ENCODE measurements at regions not wholly inside any gene's neighbourhood (a gene's known extent, or its start where the extent isn't known, plus 50 kb on each side); places are given as distances from the start of the nearest gene placed in this dataset.

DNA sequence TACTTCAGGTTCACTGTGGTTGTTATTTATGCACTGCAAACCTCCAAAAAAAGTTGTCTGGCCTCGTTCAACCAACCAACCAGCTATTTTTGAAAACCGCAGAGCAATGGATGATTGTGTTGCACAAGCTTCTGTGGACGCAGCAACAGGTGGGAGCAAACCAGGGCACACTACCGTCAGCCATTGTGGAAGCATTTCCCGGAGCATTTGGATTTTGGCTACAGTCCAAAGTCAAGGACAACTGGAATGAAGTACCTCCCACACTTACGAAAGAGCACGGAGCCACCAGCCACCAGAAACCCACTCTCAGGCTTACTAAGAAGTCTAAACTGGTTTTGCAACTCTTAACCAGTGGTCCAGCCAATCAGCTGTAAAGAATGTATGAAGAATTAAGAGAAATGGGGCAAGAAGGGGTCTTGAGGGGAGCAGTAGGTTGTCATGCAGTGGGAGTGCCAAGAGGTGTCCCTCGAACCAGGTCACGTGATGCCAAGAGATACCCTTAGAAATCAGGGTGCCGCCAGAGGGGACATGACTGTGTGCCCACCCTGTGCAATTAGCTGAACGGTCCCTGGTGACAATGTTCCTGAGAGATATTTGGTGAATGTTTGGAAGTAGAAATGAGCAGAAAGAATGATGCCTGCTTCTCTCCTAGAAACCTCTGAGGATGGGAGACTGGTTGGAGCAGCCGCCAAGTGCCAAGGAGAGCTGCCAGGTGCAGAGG is 68.9 kb upstream of the PCSK6 start:
- Histone ChIP-seq H3K4me1 (peaks cover 0 to 8% (median 0%) of the 10 kb centered on the region in 6 donors), H3K9me3 (no peaks in the 10 kb centered on the region), H3K27me3 (replicated peaks in 1 of 7) (peaks cover 0 to 24% (median 0%) of the 10 kb centered on the region in 7 donors), H3K4me3 (no peak overlapping the region), H3K36me3 (no peaks in the 10 kb centered on the region), H3K27ac (no peak overlapping the region)
- no peak for DNase-seq
- TF ChIP-seq CTCF (IDR thresholded peaks at IDR 0.05 in 8 of 11, conservative IDR thresholded peaks at IDR 0.05 in 3 of 11): no peak
- TF ChIP-seq POLR2A (IDR thresholded peaks at IDR 0.05): no peak
- WGBS, 5 donors: 68 to 77% (median 70%) methylated on average over 12 of the region's 12 CpGs
- intact Hi-C loops (cut with DNase I; ENCODE audit: low total_unique reads): no loop called here

DNA sequence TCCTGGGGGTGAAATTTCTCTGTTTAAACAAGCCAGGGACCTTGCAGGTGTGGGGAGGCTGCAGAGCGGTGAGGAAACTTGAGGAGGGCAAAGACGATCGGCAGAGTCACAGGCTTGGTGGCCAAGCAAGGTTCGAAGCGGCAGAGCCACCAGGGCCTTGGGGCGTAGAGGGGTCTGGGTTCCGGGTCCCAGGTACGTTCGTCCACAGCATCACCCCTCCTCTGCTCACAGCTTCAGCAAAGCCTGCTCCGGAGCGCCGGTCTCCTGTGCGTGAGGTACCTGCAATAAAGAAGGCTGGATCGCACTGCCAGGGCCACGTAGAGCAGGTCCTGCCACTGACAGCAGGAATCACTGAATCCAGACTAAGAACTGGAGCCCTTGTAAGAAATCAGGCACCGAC is 66.8 kb upstream of the PCSK6 start:
- no peak overlapping the region for H3K27ac ChIP-seq
- no peak overlapping the region for H3K4me3 ChIP-seq
- intact Hi-C loops (cut with DNase I; ENCODE audit: low total_unique reads): no loop called here
- no peaks in the 10 kb centered on the region for H3K36me3 ChIP-seq
- peaks cover 0 to 8% (median 0%) of the 10 kb centered on the region in 6 donors for H3K4me1 ChIP-seq
- WGBS, 5 donors: 86 to 97% (median 95%) methylated on average over 16 of the region's 16 CpGs
- peaks cover 0 to 41% (median 0%) of the 10 kb centered on the region in 7 donors for H3K27me3 ChIP-seq (replicated peaks in 1 of 7)
- no peak for TF ChIP-seq CTCF (IDR thresholded peaks at IDR 0.05 in 8 of 11, conservative IDR thresholded peaks at IDR 0.05 in 3 of 11)
- TF ChIP-seq POLR2A (IDR thresholded peaks at IDR 0.05): no peak
- no peak for TF ChIP-seq POLR2AphosphoS5 (IDR thresholded peaks at IDR 0.05)
- no peaks in the 10 kb centered on the region for H3K9me3 ChIP-seq
- DNase-seq: no peak

DNA sequence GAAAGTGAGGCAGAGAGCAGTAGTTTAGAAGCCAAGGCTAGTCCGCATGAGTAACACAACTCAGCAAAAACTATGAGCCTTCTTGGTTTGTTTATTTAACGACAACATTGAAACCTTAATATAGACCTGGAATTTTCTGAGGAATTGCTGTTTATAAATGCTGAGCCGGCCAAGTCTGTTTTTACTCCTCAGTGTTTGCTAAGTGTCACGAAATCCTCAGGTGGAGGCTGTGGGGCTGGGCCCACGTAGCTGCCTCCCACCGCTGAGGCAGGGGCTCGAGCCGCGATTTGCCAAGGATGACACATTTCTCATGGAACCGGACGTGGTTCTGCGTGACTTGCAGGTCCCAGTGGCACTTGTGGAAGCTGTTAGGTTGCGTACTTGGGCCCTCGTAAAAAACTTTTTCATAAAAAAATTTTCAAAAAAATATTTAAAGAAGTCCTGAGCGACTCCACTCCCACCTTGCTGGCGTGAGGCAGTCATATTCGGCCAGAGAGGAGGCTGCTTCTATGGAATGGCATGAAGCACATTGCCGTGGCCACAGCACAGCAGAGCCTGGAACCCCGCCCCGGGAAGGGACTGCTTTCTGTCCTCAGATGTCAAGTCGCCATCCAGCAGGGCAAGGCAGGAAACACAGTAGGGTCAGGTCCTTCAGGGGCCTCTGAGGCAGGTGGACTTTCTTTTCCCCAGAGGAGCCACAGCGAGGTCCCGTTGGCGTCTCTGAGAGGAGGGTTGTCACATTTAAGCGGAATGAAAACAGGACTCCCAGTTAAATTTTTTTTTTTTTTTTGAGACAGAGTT is 64.8 kb upstream of the PCSK6 start:
- 88 to 94% (median 91%) methylated on average over 25 of the region's 25 CpGs for WGBS, 5 donors
- TF ChIP-seq POLR2A (IDR thresholded peaks at IDR 0.05): no peak
- TF ChIP-seq POLR2AphosphoS5 (IDR thresholded peaks at IDR 0.05): no peak
- no peak for TF ChIP-seq CTCF (IDR thresholded peaks at IDR 0.05 in 8 of 11, conservative IDR thresholded peaks at IDR 0.05 in 3 of 11)

More for the DNA sequence above, 64.8 kb upstream of the PCSK6 start:
- intact Hi-C loops (cut with DNase I; ENCODE audit: low total_unique reads): no loop called here
- no peak for DNase-seq
- H3K27me3 ChIP-seq (replicated peaks in 1 of 7): peaks cover 0 to 42% (median 0%) of the 10 kb centered on the region in 7 donors
- H3K4me1 ChIP-seq: no peaks in the 10 kb centered on the region
- no peaks in the 10 kb centered on the region for H3K9me3 ChIP-seq
- no peak overlapping the region for H3K27ac ChIP-seq
- H3K4me3 ChIP-seq: no peak overlapping the region
- H3K36me3 ChIP-seq: no peaks in the 10 kb centered on the region
